ENCODE measurements at regions not wholly inside any gene's neighbourhood (a gene's known extent, or its start where the extent isn't known, plus 50 kb on each side); places are given as distances from the start of the nearest gene placed in this dataset.
"Not testable (repeated sequence)": the region's sequence is repeated elsewhere in the genome, so short reads cannot be mapped to it uniquely, and the experiment has no call there.

DNA sequence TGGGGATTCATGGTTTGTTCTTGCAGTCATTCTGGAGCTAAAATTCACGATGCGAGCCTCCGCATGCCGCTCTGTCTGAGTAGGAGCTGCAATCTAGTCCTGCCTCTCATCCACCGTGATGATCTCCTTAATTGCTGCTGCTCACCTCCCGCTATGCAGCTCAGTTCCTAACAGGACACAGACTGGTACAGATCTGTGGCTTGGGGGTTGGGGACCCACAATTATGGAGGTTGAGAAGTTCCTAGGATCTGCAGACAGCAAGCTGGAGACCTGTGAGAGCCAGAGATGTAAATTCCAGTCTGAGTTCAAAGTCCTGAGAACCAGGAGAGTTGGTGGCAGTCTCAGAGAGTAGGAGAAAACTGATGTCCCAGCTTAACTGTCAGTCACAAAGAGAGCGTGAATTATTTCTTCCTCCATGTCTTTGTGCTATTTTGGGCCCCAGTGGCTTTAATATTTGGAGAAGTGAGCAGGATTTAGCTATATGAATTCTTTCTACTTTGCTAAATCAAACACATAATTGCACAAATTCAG is 378.7 kb upstream of the MAN1A1 start:
- DNase-seq (ENCODE audit: low read depth) = no peak

DNA sequence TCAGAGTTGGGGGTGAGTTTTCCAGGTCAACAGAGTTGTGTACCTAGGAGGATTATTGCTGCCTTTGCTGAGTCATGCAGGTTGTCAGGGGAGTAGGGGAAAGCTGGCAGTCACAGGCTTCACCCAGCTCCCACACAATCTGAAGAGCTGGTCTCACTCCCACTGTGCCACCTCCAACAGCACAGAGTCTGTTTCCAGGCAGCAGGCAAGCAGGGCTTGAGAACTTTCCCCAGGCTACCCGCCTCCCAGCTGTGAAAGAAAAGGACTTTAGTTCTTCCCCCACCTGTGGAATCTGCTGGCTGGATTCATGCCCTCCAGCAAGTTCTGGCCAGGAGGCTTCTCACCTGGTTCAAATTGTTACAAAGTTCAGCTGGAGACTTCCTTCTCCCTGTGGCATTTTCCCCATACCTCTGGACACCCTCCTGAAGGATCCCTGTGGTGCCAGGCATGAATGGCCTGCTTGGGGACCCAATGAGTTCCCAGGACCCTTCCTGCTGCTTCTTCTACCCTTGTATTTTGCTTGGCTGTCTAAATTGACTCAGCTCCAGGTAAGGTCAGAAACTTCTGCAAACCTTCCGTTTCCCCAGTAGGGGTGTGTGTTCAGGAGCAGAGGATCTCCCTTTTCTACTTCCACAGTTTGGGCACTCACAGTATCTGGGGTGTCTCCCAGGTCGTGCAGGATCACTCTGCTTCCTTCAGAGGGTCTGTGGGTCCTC is 378.1 kb upstream of the MAN1A1 start:
- DNase-seq (ENCODE audit: low read depth) = no peak

GRCh38 chr6:119726912-119727311 is 377.4 kb upstream of the MAN1A1 start:
- not testable (repeated sequence) for DNase-seq (ENCODE audit: low read depth)

DNA sequence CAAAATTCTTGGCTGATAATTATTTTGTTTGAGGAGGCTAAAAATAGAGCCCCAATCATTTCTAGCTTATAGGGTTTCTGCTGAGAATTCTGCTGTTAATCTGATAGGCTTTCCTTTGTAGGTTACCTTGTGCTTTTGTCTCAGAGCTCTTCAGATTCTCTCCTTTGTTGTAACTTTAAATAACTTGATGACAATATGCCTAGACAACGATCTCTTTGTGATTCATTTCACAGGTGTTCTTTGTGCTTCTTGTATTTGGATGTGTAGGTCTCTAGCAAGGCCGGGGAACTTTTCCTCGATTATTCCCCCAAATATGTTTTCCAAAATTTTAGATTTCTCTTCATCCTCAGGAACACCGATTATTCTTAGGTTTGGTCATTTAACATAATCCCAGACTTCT is 376.5 kb upstream of the MAN1A1 start:
- no peak for DNase-seq (ENCODE audit: low read depth)

GRCh38 chr6:119720160-119720559 is 370.6 kb upstream of the MAN1A1 start:
- DNase-seq (ENCODE audit: low read depth) = peak; percentile 28

- no peak for DNase-seq (ENCODE audit: low read depth)
These were observed 368.4 kb upstream of the MAN1A1 start for GRCh38 chr6:119717942-119718341.

DNA sequence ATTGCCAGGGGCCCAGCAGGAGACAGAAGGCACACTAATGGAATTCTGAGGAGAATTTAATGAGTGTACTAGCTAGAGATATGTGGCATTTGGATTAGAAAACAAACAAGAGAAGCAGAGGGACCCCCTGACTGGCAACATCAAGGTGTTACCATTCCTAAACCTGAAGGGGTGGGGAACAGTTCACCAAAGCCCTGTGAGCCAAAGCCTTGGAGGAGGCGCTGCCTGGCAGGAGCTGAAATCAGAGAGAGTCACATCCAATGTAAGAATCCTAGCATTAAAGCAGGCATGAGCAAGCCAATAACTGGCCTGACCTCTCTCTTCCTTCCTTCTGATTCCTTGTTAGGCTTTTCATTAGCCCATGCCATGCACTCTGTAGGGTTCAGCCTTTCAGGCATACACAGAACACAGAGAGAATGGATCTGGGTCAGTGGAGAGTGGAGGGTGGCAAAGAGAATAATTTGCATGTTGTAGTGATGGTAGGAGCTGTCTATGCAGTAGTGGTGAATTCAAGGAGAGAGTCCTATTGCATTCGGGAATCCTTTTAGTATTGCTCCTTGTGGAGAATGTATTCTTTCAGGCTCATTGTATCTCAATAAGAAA is 367.2 kb upstream of the MAN1A1 start:
- DNase-seq (ENCODE audit: low read depth) = no peak

GRCh38 chr6:119713903-119714302 is 364.3 kb upstream of the MAN1A1 start:
- DNase-seq (ENCODE audit: low read depth) = no peak

DNA sequence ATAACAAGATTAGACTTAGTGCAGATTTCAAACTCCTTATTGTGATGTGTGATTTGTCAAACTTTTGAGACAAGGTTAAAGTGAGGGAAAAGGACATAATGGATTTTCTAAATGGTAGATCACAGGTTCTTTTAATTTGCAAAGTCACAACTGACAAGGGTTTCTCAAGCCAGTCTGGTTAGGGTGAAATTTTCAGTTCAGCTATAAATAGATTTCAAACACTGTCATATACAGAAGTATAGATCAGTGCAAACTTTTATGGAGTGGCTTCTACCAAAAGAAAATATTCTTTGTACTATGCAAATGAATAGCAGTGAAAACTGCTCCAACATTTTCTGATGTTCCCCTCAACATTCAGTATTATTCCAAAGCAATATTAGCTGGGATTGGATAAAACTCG is 337.1 kb upstream of the MAN1A1 start:
- DNase-seq (ENCODE audit: low read depth) = no peak

GRCh38 chr6:119686240-119686639 is 336.7 kb upstream of the MAN1A1 start:
- no peak for DNase-seq (ENCODE audit: low read depth)

DNA sequence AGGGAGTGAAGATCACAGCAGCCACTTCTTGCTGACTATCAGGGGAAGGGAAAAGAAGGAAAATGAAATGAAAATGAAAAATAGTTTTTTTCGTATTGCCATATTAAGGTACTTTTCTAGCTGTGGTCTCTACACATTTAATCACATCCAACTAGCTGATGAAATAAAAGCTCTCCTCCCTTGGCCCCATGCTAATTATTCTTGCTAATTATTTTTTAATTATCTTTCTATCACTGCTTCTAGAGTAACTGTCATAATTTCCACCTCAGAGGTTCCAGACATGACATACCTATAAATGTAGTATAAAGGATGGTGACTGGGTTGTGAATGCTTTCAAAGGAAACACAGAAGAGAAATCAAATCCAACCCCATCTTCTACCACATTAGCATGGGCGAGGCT is 334.1 kb upstream of the MAN1A1 start:
- no peak for DNase-seq (ENCODE audit: low read depth)

GRCh38 chr6:119683031-119683430 is 333.5 kb upstream of the MAN1A1 start:
- DNase-seq (ENCODE audit: low read depth) = no peak

- DNase-seq (ENCODE audit: low read depth) = no peak
These were observed 329.4 kb upstream of the MAN1A1 start for GRCh38 chr6:119678961-119679360.

- DNase-seq (ENCODE audit: low read depth) = no peak
These were observed 327.8 kb upstream of the MAN1A1 start for GRCh38 chr6:119677384-119677783.

DNA sequence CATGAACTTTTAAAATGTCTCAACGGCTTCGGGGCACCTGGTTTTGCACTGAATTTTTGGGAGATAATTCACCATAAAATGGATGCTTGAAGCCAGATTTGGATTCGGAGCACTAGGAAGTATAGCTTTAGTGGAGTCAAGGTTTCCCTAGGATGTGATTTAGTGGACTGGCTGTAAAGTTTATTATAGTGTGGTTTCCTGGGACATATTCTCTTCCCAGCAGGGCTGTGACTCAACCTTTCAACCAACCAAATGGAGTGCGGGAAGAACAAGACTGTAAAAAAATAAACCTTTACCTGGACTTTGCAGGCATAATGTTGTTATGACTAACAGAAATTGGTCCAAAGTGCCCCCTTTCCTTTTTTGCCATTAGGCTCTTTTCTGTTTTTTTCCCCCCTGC is 327.4 kb upstream of the MAN1A1 start:
- DNase-seq (ENCODE audit: low read depth) = peak; percentile 31

GRCh38 chr6:119676230-119676629 is 326.7 kb upstream of the MAN1A1 start:
- no peak for DNase-seq (ENCODE audit: low read depth)

DNA sequence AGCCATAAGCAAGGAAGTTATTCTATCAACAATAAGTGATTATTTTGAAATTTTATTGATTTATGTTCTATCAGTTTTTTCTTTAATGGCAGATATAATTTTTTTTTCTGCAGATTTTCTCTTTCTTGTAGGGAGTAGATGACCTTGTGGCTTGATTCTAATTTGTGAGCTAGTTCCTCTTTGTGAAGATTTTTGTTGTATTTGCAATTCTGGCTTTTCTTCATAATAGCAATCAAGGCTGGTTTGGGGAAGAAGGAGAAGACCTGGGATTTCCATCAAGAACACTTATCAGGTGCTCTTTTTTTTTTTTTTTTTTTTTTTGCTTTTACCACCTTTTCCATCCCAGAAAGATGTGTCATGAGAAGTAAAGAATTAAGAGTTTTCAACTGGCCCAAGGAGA is 324.2 kb upstream of the MAN1A1 start:
- no peak for DNase-seq (ENCODE audit: low read depth)

GRCh38 chr6:119672725-119673124 is 323.2 kb upstream of the MAN1A1 start:
- DNase-seq (ENCODE audit: low read depth) = no peak

DNA sequence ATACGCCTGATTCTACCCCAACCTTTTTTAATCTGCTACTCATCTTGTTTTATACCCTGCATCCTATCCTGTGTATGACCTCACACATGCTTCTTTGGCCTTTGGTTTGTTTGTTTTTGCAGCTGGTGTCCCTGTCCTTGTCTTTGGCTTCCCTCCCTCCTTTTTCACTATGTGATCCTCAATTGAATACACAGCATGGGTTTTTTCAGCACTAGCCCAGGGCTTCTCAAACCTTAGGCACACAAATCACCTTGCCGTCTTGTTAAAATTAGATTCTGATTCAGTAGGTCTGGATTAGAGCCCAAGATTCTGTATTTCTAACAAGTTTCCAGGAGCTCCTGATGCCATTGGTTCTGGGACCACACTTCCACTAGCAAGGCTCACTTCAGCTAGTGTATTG is 321.5 kb upstream of the MAN1A1 start:
- no peak for DNase-seq (ENCODE audit: low read depth)

GRCh38 chr6:119669221-119669620 is 319.7 kb upstream of the MAN1A1 start:
- no peak for DNase-seq (ENCODE audit: low read depth)

GRCh38 chr6:119665432-119665831 is 315.9 kb upstream of the MAN1A1 start:
- DNase-seq (ENCODE audit: low read depth) = not testable (repeated sequence)

DNA sequence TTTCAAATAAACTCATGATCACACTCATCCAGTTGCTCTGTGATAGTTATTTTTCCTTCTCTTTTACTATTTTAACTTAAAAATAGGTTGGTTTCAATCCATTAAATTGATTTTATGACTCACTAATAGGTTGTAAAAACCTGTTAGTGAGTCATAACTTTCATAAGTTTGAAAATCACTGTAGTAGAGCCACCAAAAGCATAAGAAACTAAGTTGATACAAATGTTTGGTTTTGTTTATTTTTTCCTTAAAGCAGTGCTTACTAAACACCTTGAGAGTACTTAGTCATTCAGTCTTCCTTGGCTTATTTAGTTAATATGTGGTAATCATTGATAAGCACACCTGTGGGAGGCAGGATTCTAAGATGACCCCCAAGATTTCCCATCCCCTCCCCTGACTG is 312.1 kb upstream of the MAN1A1 start:
- DNase-seq (ENCODE audit: low read depth) = no peak

- no peak for DNase-seq (ENCODE audit: low read depth)
These were observed 311.5 kb upstream of the MAN1A1 start for GRCh38 chr6:119661078-119661477.

DNA sequence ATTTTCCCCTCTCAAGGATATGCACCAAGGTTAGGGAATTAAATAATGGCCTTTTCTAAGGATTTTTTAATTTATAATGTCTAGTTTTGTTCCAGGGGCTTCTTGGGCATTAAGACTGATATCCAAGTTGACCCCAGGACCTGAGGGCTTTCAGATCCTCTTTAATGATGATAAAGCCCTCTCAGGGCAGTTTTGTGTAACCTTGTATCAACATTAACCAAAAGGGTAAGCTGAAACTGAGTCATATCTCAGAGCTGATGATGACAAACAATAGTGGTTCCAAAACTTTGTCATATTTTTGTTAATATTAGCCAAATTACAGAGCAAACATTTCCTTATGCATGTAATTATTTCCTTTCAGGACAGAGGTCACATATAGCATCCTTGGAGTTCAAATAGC is 309.4 kb upstream of the MAN1A1 start:
- no peak for DNase-seq (ENCODE audit: low read depth)
